HEK293T (cell line): ENCODE measurements at regions not wholly inside any gene's neighbourhood (a gene's known extent, or its start where the extent isn't known, plus 50 kb on each side); places are given as distances from the start of the nearest gene placed in this dataset.

Experiments used
- ARNT ChIP-seq: fragments of 450-650 bp; IDR thresholded peaks from 2 replicates; pipeline ENCODE4 v1.6.1; 2017; ENCODE audit warnings: mild to moderate bottlenecking
- BHLHE40 ChIP-seq: fragments of 450-650 bp; IDR thresholded peaks from 2 replicates; pipeline ENCODE4 v1.6.1; 2016; ENCODE audit warnings: mild to moderate bottlenecking, moderate library complexity, borderline replicate concordance
- ELF4 ChIP-seq: fragments of 450-650 bp; IDR thresholded peaks from 2 replicates; pipeline ENCODE4 v1.6.1; 2017; ENCODE audit warnings: antibody characterized with exemption
- HDGF ChIP-seq: fragments of 450-650 bp; IDR thresholded peaks from 2 replicates; pipeline ENCODE4 v1.6.1; 2017; ENCODE audit warnings: antibody characterized with exemption, borderline replicate concordance
- NFRKB ChIP-seq: fragments of 450-650 bp; IDR thresholded peaks from 2 replicates; pipeline ENCODE4 v1.6.1; 2016; ENCODE audit warnings: mild to moderate bottlenecking, moderate library complexity
- PKNOX1 ChIP-seq: fragments of 450-650 bp; IDR thresholded peaks from 2 replicates; pipeline ENCODE4 v1.6.1; 2016
- SP1 ChIP-seq: fragments of 450-650 bp; IDR thresholded peaks from 2 replicates; pipeline ENCODE4 v1.6.1; 2017

GRCh38 chr3:25901796-25902195, 111.9 kb downstream of the OXSM start:
- TF ChIP-seq SP1, result no peak
- no peak for TF ChIP-seq NFRKB
- no peak for TF ChIP-seq BHLHE40
- no peak for TF ChIP-seq ELF4
- TF ChIP-seq PKNOX1, result no peak
- no peak for TF ChIP-seq ARNT
- no peak for TF ChIP-seq HDGF
